HG03575 (cell line): ENCODE measurements at regions not wholly inside any gene's neighbourhood (a gene's known extent, or its start where the extent isn't known, plus 50 kb on each side); places are given as distances from the start of the nearest gene placed in this dataset.

Experiments
- ATAC-seq: cut with Tn5 transposase; IDR thresholded peaks from one replicate; pipeline ENCODE4 v1.9.1; 2021; ENCODE audit not compliant: unreplicated experiment, insufficient number of reproducible peaks, low FRiP score; ENCODE audit errors: extremely low read depth

DNA sequence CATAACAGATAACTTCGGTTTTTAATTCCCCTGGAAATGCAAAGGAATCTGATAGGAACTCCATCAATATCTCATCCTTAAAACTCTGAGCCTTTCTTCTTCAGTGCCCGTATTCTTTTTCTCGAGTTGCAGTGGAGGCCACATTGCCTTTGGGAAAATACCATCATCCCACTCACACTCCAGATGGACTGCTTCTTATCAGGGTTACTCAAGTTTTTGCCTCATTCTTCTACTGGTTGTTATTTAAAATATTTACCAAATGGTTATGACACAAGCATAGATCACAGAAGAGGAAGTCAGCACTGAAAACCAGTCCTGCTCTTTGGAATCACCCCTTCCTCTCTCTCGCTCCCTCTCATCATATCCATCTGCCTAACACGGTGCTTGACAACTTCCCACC lies 1020.5 kb upstream of the SLC10A2 start:
- no peak for ATAC-seq

DNA sequence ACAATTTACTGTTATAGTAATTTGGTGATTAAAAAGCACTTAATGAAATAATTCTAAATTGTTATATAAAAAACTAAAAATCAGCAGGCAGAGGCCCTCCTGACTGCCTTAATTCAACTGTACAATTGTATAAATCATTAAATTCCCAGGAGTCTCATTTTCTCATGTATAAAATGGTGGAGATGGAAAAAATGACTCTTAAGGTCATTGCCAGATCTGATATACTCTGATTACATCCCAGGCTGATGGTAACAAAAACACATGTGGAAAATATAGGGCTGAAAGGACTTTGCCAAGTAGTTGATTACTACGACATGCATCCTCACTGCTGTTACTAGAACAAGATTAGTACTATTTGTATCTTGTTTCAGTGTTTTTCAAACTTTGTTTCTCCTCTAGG lies 1020.0 kb upstream of the SLC10A2 start:
- no peak for ATAC-seq

DNA sequence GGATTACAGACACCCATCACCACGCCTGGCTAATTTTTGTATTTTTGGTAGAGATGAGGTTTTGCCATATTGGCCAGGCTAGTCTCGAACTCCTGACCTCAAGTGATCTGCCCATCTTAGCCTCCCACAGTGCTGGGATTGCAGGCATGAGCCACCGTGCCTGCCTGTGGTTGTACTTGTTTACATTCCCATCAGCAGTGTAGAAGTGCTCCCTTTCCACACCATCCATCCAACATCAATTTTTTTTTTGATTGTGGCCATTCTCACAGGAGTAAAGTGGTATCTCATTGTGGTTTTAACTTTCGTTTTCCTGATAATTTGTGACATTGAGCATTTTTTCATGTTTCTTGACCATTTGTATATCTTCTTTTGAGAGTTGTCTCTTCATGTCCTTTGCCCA lies 1019.4 kb upstream of the SLC10A2 start:
- ATAC-seq: no peak

DNA sequence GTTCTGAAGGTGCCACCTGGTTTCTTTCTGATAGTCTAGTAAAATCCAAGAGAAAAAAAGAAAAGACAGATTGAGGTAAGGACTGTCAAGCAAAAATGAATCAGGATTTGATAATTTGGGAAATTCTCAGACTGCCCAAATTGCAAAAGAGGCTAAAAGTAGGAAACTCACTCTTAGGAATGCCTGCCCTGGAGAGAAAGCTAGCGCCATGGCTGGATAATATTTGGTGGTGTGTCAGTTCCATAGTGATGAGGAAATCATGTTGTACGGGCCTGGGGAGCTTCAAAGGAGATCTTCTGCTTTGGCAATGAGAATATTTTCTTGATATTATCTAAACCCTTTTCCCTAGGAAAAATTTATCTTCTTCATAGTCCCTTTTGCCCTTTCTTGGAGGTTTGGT lies 1008.1 kb upstream of the SLC10A2 start:
- ATAC-seq: no peak

DNA sequence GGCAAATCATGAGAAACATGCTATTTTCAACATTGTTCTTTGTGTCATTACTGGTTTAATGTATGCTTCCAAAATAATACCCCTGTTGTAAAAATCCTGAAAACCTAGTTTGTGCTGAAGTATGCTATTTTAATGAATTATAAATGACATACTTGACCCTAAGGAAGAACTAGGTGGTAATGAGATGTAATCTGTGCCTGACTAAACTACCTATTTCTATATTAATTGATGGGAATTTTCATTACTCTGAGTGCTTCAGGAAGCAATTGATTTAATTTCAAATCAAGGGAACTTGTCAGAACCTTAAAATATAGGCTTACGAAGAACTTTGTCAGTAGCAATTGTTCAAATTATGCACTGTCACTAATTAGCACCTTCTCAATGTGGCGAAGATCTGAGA lies 1005.6 kb upstream of the SLC10A2 start:
- ATAC-seq: no peak

DNA sequence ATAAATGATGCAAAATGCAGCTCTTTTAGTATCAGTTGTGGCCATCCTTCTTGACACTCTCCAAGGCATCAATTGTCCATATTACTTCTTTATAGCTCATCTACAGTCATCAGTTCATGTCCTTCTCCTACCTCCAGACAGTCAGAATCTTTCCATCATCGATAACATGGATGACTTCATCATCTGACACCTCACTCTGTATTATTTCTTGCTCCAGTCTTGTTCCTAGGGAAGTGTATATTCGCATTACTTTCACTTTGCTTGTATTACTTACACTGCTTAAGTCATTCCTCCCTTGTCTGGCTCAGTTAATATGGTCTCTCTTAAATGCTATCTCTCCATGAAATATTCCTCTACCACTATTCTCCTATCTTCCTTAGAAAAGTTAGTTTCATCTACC lies 999.1 kb upstream of the SLC10A2 start:
- ATAC-seq: no peak

DNA sequence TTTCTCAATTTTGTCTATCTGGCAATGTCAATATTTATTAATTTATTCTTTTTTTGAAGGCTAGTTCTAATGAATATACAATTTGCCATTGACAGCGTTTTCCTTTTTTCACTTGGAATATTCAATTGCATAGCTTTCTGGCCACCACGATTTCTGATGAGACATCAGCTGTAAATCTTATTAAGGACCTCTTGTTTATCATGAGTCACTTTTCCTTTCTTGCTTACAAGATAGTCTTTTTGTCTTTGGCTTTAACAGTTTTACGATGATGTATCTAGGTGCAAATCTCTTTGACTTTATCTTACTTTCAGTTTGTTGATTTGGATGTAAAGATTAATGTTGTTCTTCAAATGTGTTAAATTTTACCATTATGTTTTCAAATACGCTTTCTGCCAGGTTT lies 991.6 kb upstream of the SLC10A2 start:
- no peak for ATAC-seq

DNA sequence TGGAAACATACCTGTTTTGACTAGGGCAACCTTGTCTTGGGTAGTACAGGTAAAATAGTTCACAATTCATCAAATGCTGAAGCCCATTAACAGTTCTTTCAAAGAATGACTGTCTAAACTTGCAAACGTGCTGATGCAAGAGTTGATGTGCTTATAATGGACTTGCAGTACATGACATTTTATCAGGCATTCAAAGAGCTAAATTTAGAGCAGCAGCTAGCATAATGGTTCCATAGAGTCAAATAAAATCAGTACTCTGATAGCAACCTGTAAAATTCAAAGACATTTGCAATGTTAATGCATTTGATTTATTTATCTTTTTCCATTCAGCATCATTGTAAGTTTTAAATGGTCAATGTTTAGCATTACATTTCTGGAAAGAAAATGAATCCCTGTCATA lies 979.7 kb upstream of the SLC10A2 start:
- ATAC-seq: no peak

DNA sequence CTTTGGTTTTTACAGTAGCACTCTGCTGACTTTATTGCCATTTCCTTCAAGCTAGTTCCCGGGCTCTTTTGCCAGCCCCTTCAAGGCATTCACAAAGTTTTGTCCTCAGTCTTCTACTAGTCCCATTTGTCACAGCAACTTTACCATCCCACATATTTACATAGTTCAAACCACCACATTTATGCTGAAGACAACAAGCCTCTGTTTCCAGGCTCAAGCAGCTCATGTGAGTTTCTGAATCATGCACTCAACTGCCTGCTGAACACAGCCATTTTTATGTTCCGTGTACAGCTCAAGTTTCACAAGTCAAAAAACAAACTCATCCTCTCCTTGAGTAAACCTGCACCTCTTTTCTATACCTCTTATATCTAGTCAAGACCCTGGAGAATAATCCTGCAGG lies 977.0 kb upstream of the SLC10A2 start:
- no peak for ATAC-seq

DNA sequence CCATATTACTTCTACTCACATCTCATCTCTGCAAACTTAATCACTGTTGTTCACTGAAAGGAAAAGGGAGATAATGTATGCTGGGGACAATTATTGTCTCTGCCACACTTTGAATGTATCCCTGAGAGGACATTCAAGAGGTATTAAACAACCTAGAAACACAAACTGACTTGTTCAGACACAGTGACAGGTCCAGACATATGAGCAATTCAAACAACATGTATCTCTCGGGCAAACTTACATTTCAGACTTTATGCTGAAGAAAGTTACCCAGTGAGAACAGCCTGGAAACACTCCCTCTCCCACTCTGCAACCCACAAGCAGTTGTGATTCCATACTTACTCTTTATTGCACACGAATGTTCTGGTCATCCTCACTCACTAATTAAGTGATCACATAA lies 968.7 kb upstream of the SLC10A2 start:
- no peak for ATAC-seq

DNA sequence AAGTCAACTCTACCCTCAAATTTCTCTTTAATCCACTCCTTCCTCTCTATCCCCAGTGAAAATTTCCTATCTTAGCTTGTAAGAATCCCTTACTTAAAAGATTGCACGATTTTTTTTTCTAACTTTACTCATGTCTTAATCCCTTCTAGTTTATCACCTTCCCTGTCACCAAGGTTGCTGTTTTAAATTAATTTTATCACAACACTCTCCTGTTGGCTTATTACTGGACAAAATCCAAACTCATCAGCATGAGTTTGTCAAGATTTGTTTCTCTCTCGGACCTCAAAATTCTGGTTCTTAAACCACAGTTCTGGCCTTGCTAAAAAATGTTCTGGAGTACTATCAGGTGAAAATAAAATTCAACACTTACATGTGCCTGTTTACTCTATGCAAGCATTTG lies 959.1 kb upstream of the SLC10A2 start:
- ATAC-seq: no peak

DNA sequence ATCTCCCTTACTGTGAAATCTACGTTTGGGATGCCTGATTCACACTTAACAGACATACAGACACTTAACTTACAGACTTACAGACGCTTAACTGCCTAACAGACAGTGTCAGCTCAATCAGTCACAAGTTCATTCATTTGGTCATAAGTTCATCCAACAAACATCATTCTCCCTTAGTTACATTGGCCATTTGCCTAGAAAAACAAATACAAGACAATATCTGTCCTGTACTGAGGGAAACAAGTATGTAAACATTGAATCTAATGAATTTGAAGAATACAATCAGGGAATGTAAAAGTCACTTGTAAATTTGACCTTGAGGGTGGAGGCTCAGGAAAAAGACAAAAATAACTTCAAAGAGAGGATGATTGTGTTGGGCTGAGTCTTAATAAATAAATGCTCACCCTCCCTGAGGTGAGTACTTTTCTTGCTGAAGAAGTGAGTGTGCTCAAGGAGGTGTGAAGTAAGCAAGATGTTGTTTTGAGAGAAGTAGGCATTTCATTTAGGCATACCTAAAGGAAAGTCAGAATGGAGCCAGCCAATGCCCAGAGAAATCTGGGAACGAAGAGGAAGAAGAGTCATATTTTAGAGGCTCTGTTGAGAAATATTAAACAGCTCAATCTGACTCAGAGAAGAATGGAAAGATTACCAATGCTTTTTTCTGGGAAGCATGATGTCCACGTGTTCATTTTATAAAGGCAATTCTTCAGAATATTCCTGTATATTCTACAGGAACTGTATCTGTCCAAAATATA lies 958.4 kb upstream of the SLC10A2 start:
- ATAC-seq: no peak

DNA sequence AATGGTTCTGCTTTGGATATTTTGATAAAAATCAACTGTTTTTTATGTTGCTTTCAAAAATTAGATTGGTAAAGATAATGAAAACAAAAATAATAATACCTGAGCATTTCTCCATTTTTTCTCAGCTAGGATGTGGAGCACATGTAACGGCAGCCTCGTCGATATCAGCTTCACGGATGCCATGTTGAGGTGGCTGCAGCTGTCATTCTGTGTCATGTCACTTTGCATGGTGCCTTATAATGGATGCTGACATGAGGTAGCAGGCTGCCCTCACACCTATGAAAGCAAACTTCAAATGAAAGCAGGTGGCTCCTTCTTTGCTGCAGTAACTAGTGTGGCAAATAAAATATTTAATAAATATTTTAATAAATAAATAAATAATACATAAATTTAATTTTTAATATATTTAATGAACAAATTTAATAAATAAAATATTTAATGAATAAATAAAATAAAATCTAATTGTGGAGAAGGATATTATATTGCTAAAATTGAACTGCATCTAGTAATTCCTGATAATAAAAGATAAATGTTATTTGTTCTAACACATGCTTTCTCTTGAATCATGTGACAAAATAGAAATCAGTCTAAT lies 955.7 kb upstream of the SLC10A2 start:
- no peak for ATAC-seq

DNA sequence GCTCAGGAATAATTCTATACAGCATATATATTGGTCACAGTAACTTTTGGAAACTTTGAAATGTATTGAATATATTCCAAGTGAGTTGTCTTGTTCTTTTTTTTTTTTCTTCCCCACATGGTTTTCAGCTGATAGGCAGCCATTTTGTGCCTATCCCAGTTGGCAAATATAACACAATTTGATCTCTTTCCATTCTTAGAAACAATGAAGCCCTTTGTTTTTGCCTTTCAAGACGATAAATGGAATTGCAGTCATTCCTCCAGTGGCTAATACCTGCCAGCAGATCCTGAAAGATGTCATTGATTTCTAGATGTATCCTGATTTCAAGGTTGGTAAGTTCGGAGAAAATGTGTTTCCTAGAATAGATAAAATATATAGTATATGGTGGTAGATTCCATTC lies 951.1 kb upstream of the SLC10A2 start:
- ATAC-seq: no peak

DNA sequence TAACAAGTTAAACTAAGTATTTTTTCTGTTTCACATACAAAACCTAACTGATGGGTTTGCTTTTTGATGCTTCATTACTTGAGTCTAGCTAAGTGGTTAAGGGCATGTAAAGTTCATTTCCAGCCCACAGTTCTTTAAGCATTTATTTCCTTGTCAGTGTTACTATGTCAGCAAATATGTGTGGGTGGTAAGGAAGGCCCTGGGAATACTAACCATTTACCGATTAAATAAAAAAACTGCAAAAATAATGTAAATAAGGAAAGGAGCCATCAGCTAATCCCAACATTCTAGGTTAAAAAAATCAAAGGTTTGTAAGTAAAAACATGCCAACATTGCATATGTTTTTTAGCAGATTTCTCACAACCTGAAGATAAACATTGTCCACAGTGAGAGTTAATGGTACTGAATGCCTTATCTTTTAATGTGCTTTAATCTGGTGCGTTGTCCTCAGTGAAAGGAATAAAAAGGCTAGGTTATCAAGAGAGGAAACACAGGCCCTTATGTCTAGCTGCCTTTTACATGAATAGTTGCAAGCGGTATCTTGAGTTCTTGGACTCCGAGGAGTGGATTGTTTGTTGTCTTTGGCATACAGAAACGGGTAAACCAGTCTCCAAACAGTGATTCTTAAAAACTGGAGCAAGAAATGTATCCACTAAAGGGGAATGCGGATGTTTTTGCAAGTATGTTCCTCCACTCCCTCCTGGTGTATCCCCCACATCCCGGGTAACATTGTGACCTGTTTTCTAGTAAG lies 949.6 kb upstream of the SLC10A2 start:
- ATAC-seq: no peak

DNA sequence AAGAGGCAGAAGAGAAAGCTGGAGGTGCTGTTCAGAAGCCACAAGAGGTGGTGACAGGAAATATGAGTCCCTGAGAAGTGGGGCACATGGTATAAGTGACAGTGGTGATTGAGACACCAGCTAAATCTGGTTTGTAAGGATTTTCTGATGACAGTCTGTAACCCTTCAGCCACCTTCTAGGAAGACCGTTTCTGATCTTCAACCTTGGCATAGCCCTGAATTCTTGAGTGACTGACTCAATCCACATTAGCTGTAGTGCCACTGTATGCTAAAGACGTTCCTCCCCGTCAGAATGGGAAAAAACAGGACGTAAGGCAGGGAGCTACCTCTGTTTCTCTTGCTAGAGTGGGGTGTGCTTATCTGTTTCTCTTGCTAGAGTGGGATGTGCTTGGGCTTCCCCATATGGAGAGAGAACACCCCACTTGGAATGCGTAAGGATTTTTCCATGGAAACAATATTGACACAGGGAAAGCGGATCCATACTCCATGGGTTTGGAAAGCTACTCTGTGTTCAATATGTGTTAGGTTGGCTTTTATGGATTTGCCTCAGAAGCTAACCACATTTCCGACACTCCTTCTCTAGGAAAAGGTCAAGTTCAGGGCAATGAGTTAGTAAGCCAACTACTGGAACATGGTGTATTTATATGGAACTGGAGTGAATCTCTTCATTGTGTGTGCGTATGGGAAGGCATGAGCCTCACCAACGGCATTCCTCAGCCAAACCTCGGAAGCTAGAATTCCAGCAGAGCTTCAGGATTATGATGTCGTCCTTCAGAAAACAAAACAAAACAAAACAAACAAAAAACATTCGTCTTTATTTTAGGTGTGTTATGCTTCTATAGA lies 948.8 kb upstream of the SLC10A2 start:
- no peak for ATAC-seq

DNA sequence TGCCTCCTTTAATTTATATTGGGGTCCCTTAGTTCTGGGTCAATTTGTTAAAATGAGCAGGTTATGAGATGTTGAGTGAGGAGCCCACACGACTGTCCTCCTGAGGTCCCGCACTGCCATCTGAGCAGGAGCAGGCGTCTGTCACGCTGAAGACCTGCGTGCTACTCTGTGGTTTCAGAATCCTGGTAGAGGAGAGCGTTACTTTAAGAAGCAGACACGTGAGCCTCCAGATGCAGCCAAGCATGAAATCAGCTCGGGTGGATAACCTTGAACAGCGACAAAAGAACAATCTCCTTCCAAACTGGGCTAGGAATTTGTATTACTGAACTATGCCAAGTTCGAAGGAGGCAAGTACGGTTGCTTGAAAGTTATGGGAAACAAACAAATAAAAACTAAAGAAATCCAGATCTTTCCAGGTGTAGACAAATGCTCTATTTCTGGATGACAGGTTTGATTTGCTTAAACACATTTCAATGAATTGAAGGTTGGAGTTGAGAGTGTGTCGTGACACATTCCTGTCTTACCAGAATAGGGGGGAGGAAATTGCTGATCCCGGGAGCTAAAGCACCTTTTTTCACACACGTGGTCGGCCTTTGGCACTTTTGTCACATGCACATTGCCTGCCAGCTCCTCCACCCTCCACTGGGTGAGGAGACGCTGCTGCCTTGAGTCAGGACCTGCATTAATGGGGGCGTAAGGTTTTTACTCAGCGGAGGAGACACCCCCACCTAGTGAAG lies 945.5 kb upstream of the SLC10A2 start:
- ATAC-seq: no peak

DNA sequence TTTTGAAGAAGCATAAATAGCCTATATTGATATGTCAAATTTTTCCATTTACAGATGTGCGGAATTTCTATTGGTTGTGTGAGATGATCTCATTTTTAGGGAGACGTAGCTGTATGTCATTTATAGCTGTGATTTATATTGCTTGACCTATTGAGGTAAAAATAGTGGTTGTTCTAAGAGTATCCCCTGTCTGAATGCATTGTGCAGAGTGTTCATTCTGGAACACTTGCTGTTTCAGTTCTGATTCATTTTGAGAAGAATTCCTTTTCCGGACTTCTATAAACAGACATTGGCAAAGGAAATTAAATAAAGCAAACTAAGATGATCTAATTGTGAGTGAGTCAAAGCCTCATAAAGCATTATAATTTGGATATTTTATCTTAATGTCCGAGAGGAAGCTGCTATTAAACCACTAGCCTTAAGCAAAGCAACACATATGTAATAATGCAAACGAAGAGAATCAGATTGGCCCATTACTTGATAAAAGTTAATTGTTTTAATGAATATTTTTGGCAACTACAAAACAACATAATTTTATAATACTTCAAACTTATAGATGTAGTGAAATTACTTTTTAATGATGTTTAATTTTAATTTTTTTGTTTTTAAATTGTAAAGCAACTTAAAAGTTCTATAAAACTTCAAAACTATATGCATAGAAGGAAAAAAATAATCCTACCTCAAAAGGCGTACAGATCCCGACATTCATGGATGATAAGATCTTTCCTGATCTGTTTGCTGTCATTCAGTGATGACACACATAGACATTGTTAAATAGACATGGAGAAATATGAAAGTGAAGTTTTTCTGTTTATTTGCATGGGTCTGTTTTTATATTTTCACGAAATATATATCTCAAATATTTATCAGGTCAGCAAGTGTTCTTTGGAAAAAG lies 942.6 kb upstream of the SLC10A2 start:
- ATAC-seq: no peak
